ENCODE measurements at regions not wholly inside any gene's neighbourhood (a gene's known extent, or its start where the extent isn't known, plus 50 kb on each side); places are given as distances from the start of the nearest gene placed in this dataset.
"Not testable (repeated sequence)": the region's sequence is repeated elsewhere in the genome, so short reads cannot be mapped to it uniquely, and the experiment has no call there.

DNA sequence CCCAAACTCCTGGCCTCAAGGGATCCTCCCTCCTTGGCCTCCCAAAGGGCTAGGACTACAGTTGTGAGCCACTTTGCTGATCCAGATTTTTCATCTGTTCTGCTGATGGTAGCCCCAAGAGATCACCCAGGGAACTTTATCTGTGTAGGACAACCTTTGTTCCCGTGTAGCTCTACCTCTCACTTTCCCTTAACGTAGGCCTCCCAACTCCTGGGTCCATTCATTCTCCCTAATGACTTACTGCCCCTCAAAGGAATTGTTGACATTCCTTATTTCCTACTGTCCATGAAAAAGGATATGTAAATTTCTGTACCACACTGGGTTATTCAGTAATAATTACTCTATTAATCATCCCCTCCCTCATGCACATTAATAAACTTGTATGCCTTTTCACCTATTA is 51.0 kb upstream of the PHF24 start:
- Histone ChIP-seq H3K9me3 (no peaks in the 10 kb centered on the region), H3K4me1 (no peaks in the 10 kb centered on the region), H3K36me3 (replicated peaks) (no peaks in the 10 kb centered on the region), H3K27me3 (ENCODE audit: low read depth) (0 out of 2 replicates have a peak, but pooled peaks cover 2% of the 10 kb centered on the region), H3K4me3 (no peak overlapping the region)
- in situ Hi-C loops (cut with MboI; ENCODE audit: low sequenced_read_pairs), result loop anchor here (5.0 kb wide), 1 partner anchor 75 kb away; no protein-coding TSS in a partner anchor
- DNase-seq (ENCODE audit: low spot score in 2 of 2), result no peak

DNA sequence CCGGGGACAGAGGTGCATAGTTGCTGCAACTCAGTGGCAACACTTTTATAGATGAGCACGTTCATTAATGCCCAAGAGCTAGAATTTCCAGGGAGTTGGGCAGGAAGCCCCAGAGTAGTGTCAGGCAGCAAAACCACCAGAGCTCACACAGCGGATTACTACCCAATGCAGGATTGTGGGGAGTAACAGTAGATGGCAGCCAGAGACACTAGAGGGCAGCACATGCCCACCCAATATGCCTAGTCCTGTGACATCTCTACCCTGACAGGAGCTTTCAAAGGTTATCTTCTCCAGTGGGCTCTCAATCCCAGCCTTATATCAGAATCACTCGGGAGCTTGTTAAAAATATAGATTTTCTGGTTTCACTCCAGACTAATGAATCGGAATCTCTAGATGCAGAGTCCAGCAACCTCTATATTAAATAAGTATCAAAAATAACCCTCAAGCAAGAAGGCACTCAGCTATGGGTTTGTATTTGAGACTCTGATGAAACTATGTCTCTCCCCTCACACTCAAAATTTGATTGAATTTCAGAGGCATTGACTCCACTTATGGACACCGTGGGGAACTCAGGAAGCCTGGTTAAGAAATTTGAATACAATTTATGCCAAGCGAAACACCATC is 58.4 kb upstream of the PHF24 start:
- Histone ChIP-seq H3K4me3 (no peak overlapping the region), H3K4me1 (no peaks in the 10 kb centered on the region), H3K9me3 (no peaks in the 10 kb centered on the region), H3K27me3 (ENCODE audit: low read depth) (peaks cover 3% of the 10 kb centered on the region; the same call in 1 of the 2 replicates), H3K36me3 (replicated peaks) (no peaks in the 10 kb centered on the region)
- peak; percentile 54 to 82 for DNase-seq (ENCODE audit: low spot score in 2 of 2)
- in situ Hi-C loops (cut with MboI; ENCODE audit: low sequenced_read_pairs), result no loop called here

DNA sequence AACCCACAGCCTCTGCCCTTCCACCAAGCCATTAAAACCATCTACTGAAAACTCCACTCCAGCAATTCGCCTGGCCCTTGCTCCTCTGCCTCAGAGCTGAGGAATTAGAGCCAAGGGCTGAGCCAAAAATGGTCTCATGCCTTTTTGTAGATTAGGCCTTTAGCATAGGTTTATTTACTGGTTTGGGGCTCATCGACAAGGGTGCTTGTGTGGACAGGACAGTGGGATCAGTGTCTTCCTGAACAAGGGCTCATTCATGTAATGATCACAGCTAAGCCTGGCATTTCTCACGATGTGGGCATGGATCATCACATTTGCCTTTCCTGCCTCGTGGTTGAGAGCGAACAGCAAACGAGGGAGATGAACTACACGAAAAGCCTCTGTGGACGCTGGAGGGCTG is 59.2 kb upstream of the PHF24 start:
- H3K36me3 ChIP-seq (replicated peaks), result no peaks in the 10 kb centered on the region
- no peak overlapping the region for H3K4me3 ChIP-seq
- H3K4me1 ChIP-seq, result no peaks in the 10 kb centered on the region
- no peaks in the 10 kb centered on the region for H3K9me3 ChIP-seq
- no peak for DNase-seq (ENCODE audit: low spot score in 2 of 2)
- H3K27me3 ChIP-seq (ENCODE audit: low read depth), result peaks cover 3% of the 10 kb centered on the region; the same call in 1 of the 2 replicates
- in situ Hi-C loops (cut with MboI; ENCODE audit: low sequenced_read_pairs), result no loop called here

- Histone ChIP-seq H3K36me3 (replicated peaks) (no peaks in the 10 kb centered on the region), H3K4me1 (no peaks in the 10 kb centered on the region), H3K4me3 (no peak overlapping the region), H3K9me3 (no peaks in the 10 kb centered on the region), H3K27me3 (ENCODE audit: low read depth) (peaks cover 3% of the 10 kb centered on the region; the same call in 1 of the 2 replicates)
- DNase-seq (ENCODE audit: low spot score in 2 of 2), result no peak
- in situ Hi-C loops (cut with MboI; ENCODE audit: low sequenced_read_pairs), result no loop called here
These were observed 62.0 kb upstream of the PHF24 start for GRCh38 chr9:34896112-34896511.

DNA sequence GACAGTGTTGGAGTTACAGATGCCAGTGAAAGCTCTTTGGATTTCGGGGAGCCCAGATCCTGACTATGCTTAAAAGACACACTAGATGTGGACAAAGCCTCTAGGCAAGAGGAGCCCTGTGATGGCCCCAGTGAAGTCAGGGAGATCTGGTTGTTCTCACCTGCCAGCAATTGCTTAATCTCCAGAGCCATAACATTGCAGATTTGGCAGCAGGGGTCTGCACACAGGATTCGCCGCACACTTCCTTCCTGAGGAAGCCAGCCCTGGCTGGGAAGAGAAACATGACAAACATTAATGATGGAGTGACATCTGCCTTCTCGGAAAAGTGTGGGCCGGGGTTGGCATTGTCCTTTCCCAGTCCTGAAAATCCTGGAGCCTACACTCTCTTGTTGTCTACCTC is 65.2 kb upstream of the PHF24 start:
- in situ Hi-C loops (cut with MboI; ENCODE audit: low sequenced_read_pairs), result no loop called here
- Histone ChIP-seq H3K9me3 (no peaks in the 10 kb centered on the region), H3K27me3 (ENCODE audit: low read depth) (peaks cover 3% of the 10 kb centered on the region; the same call in 1 of the 2 replicates), H3K4me1 (no peaks in the 10 kb centered on the region), H3K36me3 (replicated peaks) (no peaks in the 10 kb centered on the region), H3K4me3 (no peak overlapping the region)
- DNase-seq (ENCODE audit: low spot score in 2 of 2), result no peak

DNA sequence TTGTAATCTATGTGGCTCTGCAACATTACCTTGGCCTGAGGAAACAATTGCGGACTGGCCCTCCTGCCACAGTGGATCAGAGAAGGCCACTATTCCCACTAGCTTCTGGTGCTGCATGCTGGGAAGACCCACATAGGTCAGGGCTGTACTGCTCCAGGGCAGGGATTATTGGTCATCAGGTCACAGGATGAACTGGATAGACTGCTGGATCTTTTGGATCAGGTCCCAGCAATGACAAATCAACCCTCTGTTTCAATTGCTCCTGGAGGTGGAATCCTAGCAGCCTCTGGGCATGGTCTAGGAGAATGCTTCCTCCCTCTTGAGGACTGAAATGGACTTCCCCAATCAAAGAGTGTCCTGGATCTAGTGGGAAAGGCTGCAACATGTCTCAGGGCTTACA is 66.7 kb upstream of the PHF24 start:
- DNase-seq (ENCODE audit: low spot score in 2 of 2), result no peak
- H3K27me3 ChIP-seq (ENCODE audit: low read depth), result peaks cover 3% of the 10 kb centered on the region; the same call in 1 of the 2 replicates
- H3K36me3 ChIP-seq (replicated peaks), result no peaks in the 10 kb centered on the region
- no peaks in the 10 kb centered on the region for H3K9me3 ChIP-seq
- in situ Hi-C loops (cut with MboI; ENCODE audit: low sequenced_read_pairs), result no loop called here
- no peaks in the 10 kb centered on the region for H3K4me1 ChIP-seq
- no peak overlapping the region for H3K4me3 ChIP-seq

- H3K36me3 ChIP-seq (replicated peaks), result no peaks in the 10 kb centered on the region
- DNase-seq (ENCODE audit: low spot score in 2 of 2), result no peak
- H3K27me3 ChIP-seq (ENCODE audit: low read depth), result no peaks in the 10 kb centered on the region
- in situ Hi-C loops (cut with MboI; ENCODE audit: low sequenced_read_pairs), result no loop called here
- no peaks in the 10 kb centered on the region for H3K4me1 ChIP-seq
- no peak overlapping the region for H3K4me3 ChIP-seq
- H3K9me3 ChIP-seq, result no peaks in the 10 kb centered on the region
These were observed 70.2 kb upstream of the PHF24 start for GRCh38 chr9:34887841-34888240.

GRCh38 chr9:34884747-34885189 is 73.3 kb upstream of the PHF24 start:
- Histone ChIP-seq H3K9me3 (no peaks in the 10 kb centered on the region), H3K4me3 (no peak overlapping the region), H3K27me3 (ENCODE audit: low read depth) (no peaks in the 10 kb centered on the region), H3K4me1 (no peaks in the 10 kb centered on the region), H3K36me3 (replicated peaks) (no peaks in the 10 kb centered on the region)
- DNase-seq (ENCODE audit: low spot score in 2 of 2), result no peak
- in situ Hi-C loops (cut with MboI; ENCODE audit: low sequenced_read_pairs), result no loop called here

GRCh38 chr9:34876096-34876495 is 82.0 kb upstream of the PHF24 start:
- Histone ChIP-seq H3K4me1 (no peaks in the 10 kb centered on the region), H3K9me3 (no peaks in the 10 kb centered on the region), H3K4me3 (no peak overlapping the region), H3K27me3 (ENCODE audit: low read depth) (peaks cover 4% of the 10 kb centered on the region; the same call in 1 of the 2 replicates), H3K36me3 (replicated peaks) (no peaks in the 10 kb centered on the region)
- DNase-seq (ENCODE audit: low spot score in 2 of 2), result no peak
- in situ Hi-C loops (cut with MboI; ENCODE audit: low sequenced_read_pairs), result no loop called here

DNA sequence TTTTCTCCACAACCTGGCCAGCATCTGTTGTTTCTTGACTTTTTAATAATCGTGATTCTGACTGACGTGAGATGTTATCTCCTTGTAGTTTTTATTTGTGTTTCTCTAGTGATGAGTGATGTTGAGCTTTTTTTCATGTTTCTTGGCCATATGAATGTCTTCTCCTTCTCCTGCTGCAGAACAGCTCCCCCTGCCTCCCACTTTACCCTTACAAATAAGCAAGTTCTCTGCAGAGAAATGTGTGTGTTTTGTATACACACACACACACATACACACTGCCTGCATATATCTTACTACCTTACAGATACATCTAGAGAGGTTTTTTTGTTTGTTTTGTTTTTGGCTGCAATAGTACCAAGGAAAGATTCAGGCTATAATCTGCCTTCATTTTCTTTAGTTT is 88.7 kb upstream of the PHF24 start:
- Histone ChIP-seq H3K9me3 (no peaks in the 10 kb centered on the region), H3K4me1 (no peaks in the 10 kb centered on the region), H3K27me3 (ENCODE audit: low read depth) (0 out of 2 replicates have a peak, but pooled peaks cover 2% of the 10 kb centered on the region), H3K36me3 (replicated peaks) (no peaks in the 10 kb centered on the region), H3K4me3 (no peak overlapping the region)
- in situ Hi-C loops (cut with MboI; ENCODE audit: low sequenced_read_pairs), result no loop called here
- no peak for DNase-seq (ENCODE audit: low spot score in 2 of 2)

DNA sequence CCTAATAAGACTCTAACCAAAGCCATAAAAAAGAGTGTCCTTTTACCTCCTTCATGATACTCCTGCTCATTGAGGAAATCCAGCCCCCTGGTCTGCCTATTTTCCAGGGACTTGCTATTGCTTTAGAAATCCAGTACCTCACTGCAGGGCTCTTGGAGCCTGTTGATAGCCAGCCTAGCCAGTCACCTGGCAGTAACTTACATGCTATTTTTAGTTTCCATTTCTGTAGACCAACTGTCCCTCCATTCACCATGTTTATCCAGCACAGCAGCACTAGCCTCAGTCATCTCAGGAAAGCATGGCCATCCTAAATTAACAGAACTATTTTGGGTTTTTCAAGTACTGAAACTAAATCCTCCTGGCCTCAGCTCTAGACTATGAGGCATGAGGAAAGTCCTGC is 91.5 kb upstream of the PHF24 start:
- in situ Hi-C loops (cut with MboI; ENCODE audit: low sequenced_read_pairs), result no loop called here
- no peaks in the 10 kb centered on the region for H3K9me3 ChIP-seq
- H3K36me3 ChIP-seq (replicated peaks), result no peaks in the 10 kb centered on the region
- H3K4me1 ChIP-seq, result no peaks in the 10 kb centered on the region
- no peak for DNase-seq (ENCODE audit: low spot score in 2 of 2)
- H3K27me3 ChIP-seq (ENCODE audit: low read depth), result no peaks in the 10 kb centered on the region
- H3K4me3 ChIP-seq, result no peak overlapping the region

- no peak for DNase-seq (ENCODE audit: low spot score in 2 of 2)
- no peak overlapping the region for H3K4me3 ChIP-seq
These were observed 94.7 kb upstream of the PHF24 start for GRCh38 chr9:34863426-34863825.

GRCh38 chr9:34862836-34863235 is 95.2 kb upstream of the PHF24 start:
- Histone ChIP-seq H3K4me1 (no peaks in the 10 kb centered on the region), H3K27me3 (ENCODE audit: low read depth) (0 out of 2 replicates have a peak, but pooled peaks cover 2% of the 10 kb centered on the region), H3K9me3 (no peaks in the 10 kb centered on the region), H3K36me3 (replicated peaks) (no peaks in the 10 kb centered on the region), H3K4me3 (no peak overlapping the region)
- no peak for DNase-seq (ENCODE audit: low spot score in 2 of 2)
- in situ Hi-C loops (cut with MboI; ENCODE audit: low sequenced_read_pairs), result no loop called here

More at GRCh38 chr9:34863426-34863825, 94.7 kb upstream of the PHF24 start:
- in situ Hi-C loops (cut with MboI; ENCODE audit: low sequenced_read_pairs), result no loop called here
- H3K9me3 ChIP-seq, result no peaks in the 10 kb centered on the region
- no peaks in the 10 kb centered on the region for H3K4me1 ChIP-seq
- H3K36me3 ChIP-seq (replicated peaks), result no peaks in the 10 kb centered on the region
- 0 out of 2 replicates have a peak, but pooled peaks cover 2% of the 10 kb centered on the region for H3K27me3 ChIP-seq (ENCODE audit: low read depth)

DNA sequence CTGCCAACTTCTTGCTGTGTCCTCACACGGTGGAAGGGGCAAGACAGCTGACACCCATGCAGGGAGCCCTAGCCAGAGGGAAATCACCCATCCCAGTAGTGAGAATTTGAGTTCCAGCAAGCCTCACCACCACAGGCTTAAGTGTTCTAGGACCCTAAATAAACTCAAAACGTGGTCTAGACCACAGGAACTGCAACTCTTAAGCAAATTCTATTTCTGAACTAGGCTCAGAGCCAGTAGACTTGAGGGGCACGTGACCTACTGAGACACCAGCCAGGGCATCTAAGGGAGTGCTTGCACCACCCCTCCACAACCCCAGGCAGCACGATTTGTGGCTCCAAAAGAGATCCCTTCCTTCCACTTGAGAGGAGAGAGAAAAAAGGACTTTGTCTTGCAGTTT is 96.0 kb upstream of the PHF24 start:
- Histone ChIP-seq H3K4me1 (no peaks in the 10 kb centered on the region), H3K36me3 (replicated peaks) (no peaks in the 10 kb centered on the region), H3K4me3 (no peak overlapping the region), H3K9me3 (no peaks in the 10 kb centered on the region), H3K27me3 (ENCODE audit: low read depth) (0 out of 2 replicates have a peak, but pooled peaks cover 2% of the 10 kb centered on the region)
- in situ Hi-C loops (cut with MboI; ENCODE audit: low sequenced_read_pairs), result no loop called here
- DNase-seq (ENCODE audit: low spot score in 2 of 2), result no peak

DNA sequence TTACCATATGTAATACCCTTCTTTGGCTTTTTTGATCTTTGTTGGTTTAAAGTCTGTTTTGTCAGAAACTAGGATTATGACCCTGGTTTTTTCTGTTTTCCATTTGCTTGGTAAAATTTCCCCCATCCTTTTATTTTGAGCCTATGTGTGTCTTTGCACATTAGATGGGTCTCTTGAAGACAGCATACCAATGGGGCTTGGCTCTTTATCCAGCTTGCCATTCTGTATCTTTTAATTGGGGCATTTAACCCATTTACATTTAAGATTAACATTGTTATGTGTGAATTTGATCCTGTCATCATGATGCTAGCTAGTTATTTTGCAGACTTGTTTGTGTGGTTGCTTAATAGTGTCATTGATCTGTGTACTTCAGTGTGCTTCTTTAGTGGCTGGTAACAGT is 103.1 kb upstream of the PHF24 start:
- H3K27me3 ChIP-seq (ENCODE audit: low read depth); DNase-seq (ENCODE audit: low spot score in 2 of 2); H3K4me1 ChIP-seq; H3K36me3 ChIP-seq (replicated peaks); H3K4me3 ChIP-seq; H3K9me3 ChIP-seq; in situ Hi-C loops (cut with MboI; ENCODE audit: low sequenced_read_pairs): not testable (repeated sequence)

Measured in HAP-1 (cell line).